Activated T-cell treated with anti-CD3 and anti-CD28 coated beads for 1 hour (primary cell): ENCODE measurements at regions not wholly inside any gene's neighbourhood (a gene's known extent, or its start where the extent isn't known, plus 50 kb on each side); places are given as distances from the start of the nearest gene placed in this dataset.
"Not testable (repeated sequence)": the region's sequence is repeated elsewhere in the genome, so short reads cannot be mapped to it uniquely, and the experiment has no call there.

Experiments
- DNase-seq: peaks from one replicate; pipeline ENCODE4 v3.0.0-alpha.2; 2020; ENCODE audit warnings: low read depth

DNA sequence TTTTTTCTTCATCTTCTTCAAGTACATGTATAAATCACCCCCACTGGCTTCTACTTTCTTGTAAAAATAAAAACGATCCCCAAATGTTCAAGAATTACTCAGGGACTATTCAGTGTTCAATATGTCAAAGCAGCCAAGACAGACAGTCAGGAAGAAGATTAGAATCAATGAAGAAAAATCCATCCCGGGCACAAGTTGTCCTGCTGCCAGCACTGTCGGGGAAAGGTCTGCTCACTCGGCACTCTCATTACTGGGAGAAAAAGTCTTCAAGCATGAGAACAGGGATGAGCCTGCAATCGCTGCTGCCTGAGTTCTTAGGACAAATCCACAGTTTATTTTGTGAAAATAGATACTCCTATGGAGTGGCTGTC lies 482.8 kb upstream of the KLHL29 start:
- no peak for DNase-seq

DNA sequence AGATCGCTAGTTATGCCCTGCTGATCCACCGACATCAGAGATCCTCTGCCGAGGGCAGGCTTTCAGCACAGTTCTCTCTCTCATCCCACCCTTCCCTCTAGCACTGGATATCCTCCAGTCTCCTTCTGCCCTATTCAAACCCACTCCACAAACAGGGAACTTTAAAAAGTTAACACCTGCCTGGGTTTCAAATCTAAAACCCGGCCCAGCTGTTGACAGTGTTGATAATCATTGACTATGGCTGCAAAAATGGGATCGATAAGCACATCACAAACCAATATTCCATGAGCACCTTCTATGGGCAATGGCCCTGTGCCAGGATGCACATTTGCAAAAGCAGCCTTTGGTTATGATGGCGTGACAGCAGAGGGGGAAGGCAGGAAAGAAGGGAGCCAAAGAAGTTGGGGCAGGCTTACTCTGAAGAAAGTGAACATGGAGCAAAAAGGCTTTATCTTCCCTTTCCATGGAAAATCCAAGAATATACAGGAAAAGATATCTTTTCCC lies 482.3 kb upstream of the KLHL29 start:
- no peak for DNase-seq

DNA sequence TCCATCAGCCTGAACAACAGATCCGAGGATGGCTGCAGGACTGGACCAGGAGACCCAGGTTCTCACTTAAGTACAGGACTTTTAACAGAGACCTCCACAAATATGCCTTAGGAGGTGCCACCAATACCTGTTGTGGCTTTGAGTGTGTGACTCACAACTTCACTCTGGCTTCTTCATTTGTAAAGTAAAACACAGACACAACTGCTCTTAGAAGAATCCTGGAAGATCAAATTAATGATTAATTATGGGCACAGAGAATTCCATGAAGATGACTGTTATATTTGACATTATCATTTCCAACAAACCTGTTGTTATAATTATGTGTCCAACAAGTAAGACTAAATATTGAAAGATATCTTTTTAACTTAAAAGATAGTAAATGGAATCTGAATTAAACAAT lies 481.4 kb upstream of the KLHL29 start:
- DNase-seq: no peak

- no peak for DNase-seq
Observed at GRCh38 chr2:22904126-22904684, 480.8 kb upstream of the KLHL29 start.

- no peak for DNase-seq
Observed at GRCh38 chr2:22907330-22907729, 477.6 kb upstream of the KLHL29 start.

GRCh38 chr2:22912398-22912797 lies 472.6 kb upstream of the KLHL29 start:
- no peak for DNase-seq

DNA sequence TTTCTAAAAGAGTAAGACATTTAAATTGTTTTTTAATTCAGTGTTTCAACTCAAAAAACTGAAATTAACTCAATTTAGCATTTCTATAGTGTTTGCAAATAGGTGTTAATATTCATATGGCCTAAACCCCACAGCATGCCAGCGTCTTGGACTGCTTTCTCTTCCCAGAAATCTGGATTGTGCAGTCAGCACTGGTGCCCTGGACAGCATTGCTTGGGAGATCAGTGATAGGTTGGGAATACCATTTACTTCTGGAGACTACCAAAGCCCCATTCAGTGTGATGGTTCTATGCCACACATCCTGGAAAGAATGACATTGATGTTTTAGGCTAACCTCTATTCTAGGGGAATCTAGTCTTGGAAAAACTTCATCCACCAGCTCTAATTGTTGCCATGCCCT lies 455.0 kb upstream of the KLHL29 start:
- no peak for DNase-seq

DNA sequence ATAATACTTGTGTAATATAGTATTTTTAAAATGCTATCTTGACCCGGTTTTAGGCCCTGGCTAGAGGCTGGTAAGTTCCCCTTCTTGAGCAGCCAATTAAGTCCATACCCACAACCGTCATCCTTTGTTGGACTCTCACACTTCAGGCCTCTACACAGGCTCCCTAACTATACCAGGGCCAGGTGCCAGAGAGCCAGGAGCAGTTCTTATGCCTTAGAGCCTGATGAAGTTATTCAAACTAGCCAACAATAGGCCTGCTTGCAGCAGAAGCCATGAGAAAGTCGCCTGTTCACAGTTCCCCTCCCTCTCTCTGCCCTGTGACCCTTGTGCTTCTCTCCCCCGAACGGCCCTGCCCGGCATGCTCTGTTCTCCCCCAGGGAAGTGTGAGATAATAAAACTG lies 454.2 kb upstream of the KLHL29 start:
- no peak for DNase-seq

- no peak for DNase-seq
Observed at GRCh38 chr2:22932288-22932687, 452.7 kb upstream of the KLHL29 start.

DNA sequence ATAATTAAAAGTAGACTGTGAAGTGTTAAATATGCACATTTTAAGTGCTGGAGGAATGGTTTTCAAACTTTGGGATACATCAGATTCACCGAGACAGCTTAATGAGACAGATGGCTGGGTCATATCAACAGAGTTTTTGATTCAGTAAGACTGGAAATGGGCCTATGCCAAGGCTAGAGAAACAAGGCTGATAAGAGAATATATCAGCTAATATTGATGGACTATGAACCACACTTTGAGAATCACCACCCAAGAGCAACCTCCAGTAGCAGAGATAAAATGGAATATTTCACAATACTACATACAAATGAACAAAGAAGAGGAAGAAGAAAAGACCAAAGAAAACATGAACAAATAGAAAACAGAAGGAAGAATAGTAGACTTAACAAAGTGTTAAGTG lies 450.2 kb upstream of the KLHL29 start:
- no peak for DNase-seq

GRCh38 chr2:22942441-22942840 lies 442.5 kb upstream of the KLHL29 start:
- no peak for DNase-seq

GRCh38 chr2:22944143-22944542 lies 440.8 kb upstream of the KLHL29 start:
- no peak for DNase-seq

DNA sequence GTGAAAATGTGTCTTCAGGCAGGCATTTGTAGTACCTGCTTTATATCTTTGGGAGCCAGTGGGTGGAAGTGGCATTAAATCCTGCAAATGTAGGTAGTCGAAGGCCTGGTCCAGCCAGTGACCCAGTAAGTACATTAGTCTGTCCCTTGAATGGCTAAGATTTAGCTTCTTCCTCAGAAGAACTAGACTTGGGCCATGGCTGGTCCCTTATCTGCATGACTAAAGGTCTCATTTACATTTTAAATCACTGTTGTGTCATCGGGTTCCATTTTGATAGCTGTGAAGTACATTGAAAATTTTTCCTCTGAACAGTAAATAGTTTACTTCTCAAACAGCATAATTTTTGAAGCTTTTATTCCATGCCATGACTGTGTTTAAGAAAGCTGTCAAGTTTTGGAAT lies 438.4 kb upstream of the KLHL29 start:
- no peak for DNase-seq

- no peak for DNase-seq
Observed at GRCh38 chr2:22947741-22948140, 437.2 kb upstream of the KLHL29 start.

DNA sequence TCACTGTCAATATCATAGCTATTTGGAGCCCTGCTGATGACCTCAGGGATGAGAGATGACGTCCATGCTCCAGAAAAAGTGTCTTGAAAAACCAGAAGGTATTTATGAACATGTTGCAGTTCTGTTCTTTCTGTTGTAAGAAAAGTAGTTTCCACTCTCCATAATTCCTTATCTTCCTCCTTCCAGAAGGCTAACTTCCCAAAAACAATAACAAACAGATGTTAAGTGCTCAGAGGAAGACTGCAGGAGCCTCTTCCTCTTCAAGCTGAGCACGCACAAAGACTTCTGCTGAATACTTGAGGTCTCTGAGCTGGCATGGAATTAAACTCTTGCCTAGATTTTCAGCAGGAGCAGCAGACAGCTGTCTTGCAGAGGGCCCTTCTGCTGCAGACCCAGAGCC lies 434.5 kb upstream of the KLHL29 start:
- DNase-seq: no peak

DNA sequence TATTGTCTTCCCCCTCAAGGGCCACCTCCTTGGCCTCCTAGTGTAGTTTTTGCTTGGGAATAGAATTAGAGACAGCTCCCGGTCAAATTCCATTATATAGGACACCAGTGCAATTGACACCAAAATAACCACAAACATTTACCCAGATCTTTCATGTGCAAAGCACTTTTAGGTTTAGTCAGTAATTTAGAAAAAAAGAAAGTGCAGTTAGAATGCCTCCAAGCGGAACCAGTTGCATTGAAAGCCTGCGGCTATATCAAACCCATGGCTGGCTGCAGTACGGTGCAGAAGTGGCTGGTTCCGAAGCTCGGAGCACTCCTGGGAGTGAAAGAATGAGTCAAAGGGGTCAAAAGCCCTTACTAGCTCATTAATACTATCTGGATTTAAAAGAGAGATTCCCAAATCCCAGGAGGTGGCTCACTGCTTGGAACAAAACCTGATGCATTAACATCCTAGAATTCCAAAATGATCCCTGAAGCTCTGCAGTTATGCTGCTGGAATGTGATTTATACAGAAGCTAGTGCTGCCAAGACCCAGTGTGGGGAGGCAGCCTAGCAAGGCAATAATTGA lies 432.2 kb upstream of the KLHL29 start:
- DNase-seq: no peak

GRCh38 chr2:22957446-22957845 lies 427.5 kb upstream of the KLHL29 start:
- DNase-seq: no peak

GRCh38 chr2:22958308-22958707 lies 426.7 kb upstream of the KLHL29 start:
- no peak for DNase-seq

DNA sequence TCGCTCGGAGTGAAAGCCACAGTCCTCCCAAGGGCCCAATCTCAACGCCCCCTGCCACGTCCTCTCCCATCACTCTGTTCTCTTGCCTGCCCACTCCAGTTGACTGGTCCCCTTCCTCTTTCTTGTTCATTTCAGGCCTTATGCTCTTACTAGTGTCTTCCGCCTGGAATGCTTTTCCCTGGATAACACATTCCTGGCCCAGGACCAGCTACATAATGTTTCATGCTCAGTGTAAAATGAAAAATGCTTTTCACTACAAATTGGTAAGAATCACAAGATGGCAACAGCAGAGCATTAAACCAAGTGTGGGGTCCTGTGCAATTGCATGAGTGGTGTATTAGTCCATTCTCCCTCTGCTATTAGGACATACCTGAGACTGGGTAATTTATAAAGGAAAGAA lies 417.2 kb upstream of the KLHL29 start:
- no peak for DNase-seq

- no peak for DNase-seq
Observed at GRCh38 chr2:22970284-22970975, 414.5 kb upstream of the KLHL29 start.

DNA sequence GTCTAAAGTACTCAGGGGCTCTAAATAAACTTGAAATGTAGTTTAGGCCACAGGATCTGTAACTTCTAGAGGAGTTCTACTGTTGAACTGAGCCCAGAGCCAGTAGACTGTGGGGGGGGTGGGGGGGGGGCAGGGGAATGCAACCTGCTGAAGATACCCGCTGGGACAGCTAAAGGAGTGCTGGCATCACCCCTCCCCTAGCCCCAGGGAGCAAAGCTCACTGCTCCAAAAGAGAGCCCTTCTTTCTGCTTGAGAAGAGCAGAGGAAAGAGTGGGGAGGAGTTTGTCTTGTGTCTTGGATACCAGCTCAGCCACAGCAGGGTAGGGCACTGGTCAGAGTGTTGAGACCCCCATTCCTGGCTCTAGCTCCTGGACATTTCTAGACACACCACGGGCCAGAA lies 414.0 kb upstream of the KLHL29 start:
- DNase-seq: no peak

- no peak for DNase-seq
Observed at GRCh38 chr2:22981785-22982184, 403.2 kb upstream of the KLHL29 start.

GRCh38 chr2:22984152-22984551 lies 400.8 kb upstream of the KLHL29 start:
- DNase-seq: not testable (repeated sequence)

GRCh38 chr2:22990246-22990645 lies 394.7 kb upstream of the KLHL29 start:
- DNase-seq: no peak
